ENCODE measurements at regions not wholly inside any gene's neighbourhood (a gene's known extent, or its start where the extent isn't known, plus 50 kb on each side); places are given as distances from the start of the nearest gene placed in this dataset.

DNA sequence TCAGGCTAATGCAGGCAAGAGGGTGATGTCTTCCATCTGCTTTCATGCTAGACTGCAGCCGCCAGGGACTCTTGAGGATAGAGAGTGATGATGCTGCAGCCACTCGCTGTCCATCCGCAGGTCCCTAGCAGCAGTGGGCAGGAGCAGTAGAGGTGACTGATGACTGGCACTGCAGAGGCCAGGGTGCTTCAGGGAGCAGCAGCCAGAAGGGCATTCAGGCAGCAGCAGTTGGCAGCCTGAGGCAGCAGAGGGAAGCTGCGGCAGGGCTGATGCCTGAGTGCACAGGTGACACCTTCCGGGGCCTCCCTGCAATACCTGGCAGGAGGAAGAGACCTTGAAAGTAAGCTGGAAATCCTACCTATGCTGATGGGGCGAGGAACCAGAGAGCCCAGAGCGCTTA, 214.2 kb downstream of the ICOS start:
- no peaks in the 10 kb centered on the region for H3K9me3 ChIP-seq (ENCODE audit: control insufficient read depth in 1 of 2, low read length in 2 of 2)
- POLR2A ChIA-PET (ENCODE audit: partially characterized antibody), result no interaction called here
- Mint-ChIP-seq H3K4me3 (no peak overlapping the region), H3K27ac (no peak overlapping the region), H3K27me3 (peaks cover 6 to 20% of the 10 kb centered on the region in 2 donors), H3K36me3 (no peaks in the 10 kb centered on the region), H3K4me1 (peaks cover 0 to 4% (median 4%) of the 10 kb centered on the region in 4 donors), H3K9me3 (no peaks in the 10 kb centered on the region)
- no peaks in the 10 kb centered on the region for H3K36me3 ChIP-seq (ENCODE audit: insufficient read depth, low read length)
- no peak overlapping the region for H3K4me3 ChIP-seq (ENCODE audit: low read length in 2 of 2)
- H3K4me1 ChIP-seq (ENCODE audit: insufficient read depth, low read length), result peaks cover 5% of the 10 kb centered on the region
- DNase-seq, result no peak
- H3K27ac ChIP-seq (ENCODE audit: low read depth, low read length), result no peak overlapping the region
- intact Hi-C loops (cut with micrococcal nuclease), result no loop called here
- CTCF ChIA-PET (ENCODE audit: partially characterized antibody), result interaction anchor here (0.9 to 2.7 kb wide), 3 partner anchors 8 to 26 kb away, joined by 3 to 11 read pairs (median 3); no protein-coding TSS in a partner anchor
- no peaks in the 10 kb centered on the region for H3K27me3 ChIP-seq (ENCODE audit: insufficient read depth, low read length)

DNA sequence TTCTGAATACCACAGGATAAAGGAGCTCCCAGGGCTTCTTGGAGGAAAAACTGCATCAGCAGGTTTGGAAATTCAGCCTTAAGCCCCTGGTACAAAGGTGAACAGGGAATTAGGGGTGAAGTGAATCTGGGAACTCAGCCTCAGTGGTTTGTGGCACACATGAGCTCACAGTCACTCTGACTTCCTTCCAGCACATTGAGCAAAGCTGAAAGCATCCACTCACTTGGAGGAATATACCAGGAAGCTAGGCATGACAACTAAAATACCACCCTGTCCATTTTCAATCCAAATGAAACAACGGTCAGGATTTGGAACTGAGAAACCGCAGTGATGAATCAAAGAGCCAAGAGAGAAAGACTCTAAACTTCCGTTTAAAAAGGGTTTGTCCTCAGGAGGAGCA, 216.1 kb downstream of the ICOS start:
- no peak overlapping the region for H3K4me3 ChIP-seq (ENCODE audit: low read length in 2 of 2)
- H3K9me3 ChIP-seq (ENCODE audit: control insufficient read depth in 1 of 2, low read length in 2 of 2), result no peaks in the 10 kb centered on the region
- Mint-ChIP-seq H3K4me3 (no peak overlapping the region), H3K27me3 (peaks cover 6 to 19% of the 10 kb centered on the region in 2 donors), H3K4me1 (no peaks in the 10 kb centered on the region), H3K36me3 (no peaks in the 10 kb centered on the region), H3K27ac (no peak overlapping the region), H3K9me3 (peaks cover 0 to 4% (median 0%) of the 10 kb centered on the region in 8 donors)
- H3K27me3 ChIP-seq (ENCODE audit: insufficient read depth, low read length), result no peaks in the 10 kb centered on the region
- ChIA-PET CTCF (ENCODE audit: partially characterized antibody) (interaction anchor here (1.8 to 1.9 kb wide), 2 partner anchors 25 to 28 kb away, joined by 4 to 9 read pairs; no protein-coding TSS in a partner anchor), POLR2A (ENCODE audit: partially characterized antibody) (no interaction called here)
- DNase-seq, result no peak
- H3K27ac ChIP-seq (ENCODE audit: low read depth, low read length), result no peak overlapping the region
- H3K4me1 ChIP-seq (ENCODE audit: insufficient read depth, low read length), result no peaks in the 10 kb centered on the region
- no peaks in the 10 kb centered on the region for H3K36me3 ChIP-seq (ENCODE audit: insufficient read depth, low read length)
- intact Hi-C loops (cut with micrococcal nuclease), result no loop called here

DNA sequence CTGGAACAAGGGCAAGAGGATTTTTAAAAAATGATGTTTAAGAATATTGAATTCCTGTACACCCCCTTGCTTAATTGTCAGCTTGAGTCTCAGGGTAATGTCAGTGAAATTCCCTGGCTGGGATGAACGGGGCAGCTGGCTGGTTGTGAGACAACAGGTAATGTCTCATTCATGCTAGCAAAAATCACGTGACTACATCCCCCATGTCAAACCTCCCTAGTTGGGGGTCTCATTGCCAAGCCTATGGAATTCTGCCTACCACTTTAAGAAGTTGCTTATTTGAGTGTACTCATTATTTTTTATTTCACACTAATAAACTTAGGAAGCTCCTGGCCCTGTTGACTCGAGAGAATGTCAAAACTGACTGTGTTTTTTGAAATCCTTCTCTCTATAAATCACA, 218.3 kb downstream of the ICOS start:
- Histone ChIP-seq H3K36me3 (ENCODE audit: insufficient read depth, low read length) (no peaks in the 10 kb centered on the region), H3K27ac (ENCODE audit: low read depth, low read length) (no peak overlapping the region), H3K9me3 (ENCODE audit: control insufficient read depth in 1 of 2, low read length in 2 of 2) (no peaks in the 10 kb centered on the region), H3K4me3 (ENCODE audit: low read length in 2 of 2) (no peak overlapping the region), H3K27me3 (ENCODE audit: insufficient read depth, low read length) (no peaks in the 10 kb centered on the region), H3K4me1 (ENCODE audit: insufficient read depth, low read length) (no peaks in the 10 kb centered on the region)
- no peak for DNase-seq
- Mint-ChIP-seq H3K4me1 (no peaks in the 10 kb centered on the region), H3K27me3 (peaks cover 9 to 11% of the 10 kb centered on the region in 2 donors), H3K36me3 (no peaks in the 10 kb centered on the region), H3K27ac (no peak overlapping the region), H3K4me3 (no peak overlapping the region), H3K9me3 (peaks cover 0 to 7% (median 0%) of the 10 kb centered on the region in 8 donors)
- POLR2A ChIA-PET (ENCODE audit: partially characterized antibody), result no interaction called here
- intact Hi-C loops (cut with micrococcal nuclease), result no loop called here
- CTCF ChIA-PET (ENCODE audit: partially characterized antibody), result interaction anchor here (1.4 kb wide), 1 partner anchor 9 kb away, joined by 4 read pairs; no protein-coding TSS in a partner anchor

DNA sequence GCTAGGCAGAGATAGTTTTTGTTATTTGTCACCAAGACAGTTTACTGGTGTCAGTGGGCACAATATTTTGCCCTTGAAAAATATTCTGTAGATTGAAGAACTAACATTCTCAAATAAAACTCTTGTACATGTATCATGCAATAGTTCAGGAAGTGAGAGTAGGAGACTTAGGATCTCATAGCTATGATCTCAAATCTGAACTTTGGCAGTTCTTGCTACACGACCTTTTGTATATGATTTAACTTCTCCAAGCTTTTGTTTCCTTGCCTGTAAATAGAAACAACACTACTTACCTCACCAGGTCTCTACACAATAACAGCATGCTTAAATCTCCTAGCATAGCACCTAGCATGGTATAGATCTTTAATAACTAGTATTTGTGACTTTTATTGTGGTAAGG, 219.9 kb downstream of the ICOS start:
- Histone ChIP-seq H3K4me3 (ENCODE audit: low read length in 2 of 2) (no peak overlapping the region), H3K27me3 (ENCODE audit: insufficient read depth, low read length) (no peaks in the 10 kb centered on the region), H3K4me1 (ENCODE audit: insufficient read depth, low read length) (no peaks in the 10 kb centered on the region), H3K27ac (ENCODE audit: low read depth, low read length) (no peak overlapping the region), H3K9me3 (ENCODE audit: control insufficient read depth in 1 of 2, low read length in 2 of 2) (no peaks in the 10 kb centered on the region), H3K36me3 (ENCODE audit: insufficient read depth, low read length) (no peaks in the 10 kb centered on the region)
- DNase-seq, result no peak
- ChIA-PET POLR2A (ENCODE audit: partially characterized antibody) (no interaction called here), CTCF (ENCODE audit: partially characterized antibody) (no interaction called here)
- intact Hi-C loops (cut with micrococcal nuclease), result no loop called here
- Mint-ChIP-seq H3K4me1 (no peaks in the 10 kb centered on the region), H3K27me3 (peaks cover 9 to 10% of the 10 kb centered on the region in 2 donors), H3K27ac (no peak overlapping the region), H3K36me3 (no peaks in the 10 kb centered on the region), H3K9me3 (peaks cover 0 to 7% (median 0%) of the 10 kb centered on the region in 8 donors), H3K4me3 (no peak overlapping the region)

DNA sequence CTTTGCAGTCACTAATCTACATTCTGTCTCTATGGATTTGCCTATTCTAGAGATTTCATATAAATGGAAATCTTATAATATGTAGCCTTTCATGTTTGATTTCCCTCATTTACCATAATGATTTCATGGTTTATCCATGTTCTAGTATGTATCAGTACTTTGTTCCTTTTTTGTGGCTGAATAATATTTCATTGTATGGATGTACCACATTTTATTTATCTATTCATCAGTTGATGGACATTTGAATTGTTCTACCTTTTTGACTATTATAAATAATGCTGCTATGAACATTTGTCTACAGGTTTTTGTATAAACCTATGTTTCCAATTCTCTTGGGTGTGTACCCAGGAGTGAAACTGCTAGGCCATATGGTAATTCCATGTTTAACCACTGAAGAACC, 221.1 kb downstream of the ICOS start:
- no peak for DNase-seq
- Mint-ChIP-seq H3K4me1 (no peaks in the 10 kb centered on the region), H3K27ac (no peak overlapping the region), H3K9me3 (peaks cover 0 to 7% (median 0%) of the 10 kb centered on the region in 8 donors), H3K27me3 (peaks cover 8 to 10% of the 10 kb centered on the region in 2 donors), H3K4me3 (no peak overlapping the region), H3K36me3 (no peaks in the 10 kb centered on the region)
- no peaks in the 10 kb centered on the region for H3K4me1 ChIP-seq (ENCODE audit: insufficient read depth, low read length)
- H3K27me3 ChIP-seq (ENCODE audit: insufficient read depth, low read length), result no peaks in the 10 kb centered on the region
- intact Hi-C loops (cut with micrococcal nuclease), result no loop called here
- POLR2A ChIA-PET (ENCODE audit: partially characterized antibody), result no interaction called here
- no peak overlapping the region for H3K4me3 ChIP-seq (ENCODE audit: low read length in 2 of 2)
- H3K9me3 ChIP-seq (ENCODE audit: control insufficient read depth in 1 of 2, low read length in 2 of 2), result no peaks in the 10 kb centered on the region
- CTCF ChIA-PET (ENCODE audit: partially characterized antibody), result no interaction called here
- no peaks in the 10 kb centered on the region for H3K36me3 ChIP-seq (ENCODE audit: insufficient read depth, low read length)
- no peak overlapping the region for H3K27ac ChIP-seq (ENCODE audit: low read depth, low read length)

DNA sequence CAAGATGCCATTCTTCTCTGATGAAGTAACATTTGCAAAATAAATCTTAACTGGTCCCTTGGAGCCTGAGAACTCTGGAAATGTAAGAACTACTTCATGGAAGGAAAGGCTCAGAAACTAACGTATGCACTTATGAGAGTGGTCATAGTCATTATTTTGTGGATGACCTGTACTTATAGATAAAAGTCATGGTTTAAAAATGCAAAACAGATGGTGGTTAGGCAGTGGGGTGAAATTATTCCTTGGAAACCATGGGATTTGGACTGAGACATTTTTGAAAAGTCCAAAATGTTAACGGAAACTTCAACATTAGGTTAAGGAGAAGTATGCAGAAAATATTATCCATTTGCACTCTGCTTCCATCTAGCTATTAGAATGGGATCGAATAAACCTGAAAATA, 223.0 kb downstream of the ICOS start:
- Histone ChIP-seq H3K27ac (ENCODE audit: low read depth, low read length) (no peak overlapping the region), H3K36me3 (ENCODE audit: insufficient read depth, low read length) (no peaks in the 10 kb centered on the region), H3K27me3 (ENCODE audit: insufficient read depth, low read length) (no peaks in the 10 kb centered on the region), H3K4me1 (ENCODE audit: insufficient read depth, low read length) (no peaks in the 10 kb centered on the region), H3K9me3 (ENCODE audit: control insufficient read depth in 1 of 2, low read length in 2 of 2) (no peaks in the 10 kb centered on the region), H3K4me3 (ENCODE audit: low read length in 2 of 2) (no peak overlapping the region)
- no peak overlapping the region for H3K4me3 Mint-ChIP-seq
- ChIA-PET POLR2A (ENCODE audit: partially characterized antibody) (interaction anchor here (0.6 kb wide), 1 partner anchor 573 kb away, joined by 4 read pairs; no protein-coding TSS in a partner anchor), CTCF (ENCODE audit: partially characterized antibody) (interaction anchor here (1.3 to 4.4 kb wide), 4 partner anchors 10 to 87 kb away, joined by 3 to 28 read pairs (median 8); no protein-coding TSS in a partner anchor)
- H3K9me3 Mint-ChIP-seq, result peaks cover 0 to 11% (median 0%) of the 10 kb centered on the region in 8 donors
- no peak overlapping the region for H3K27ac Mint-ChIP-seq
- H3K27me3 Mint-ChIP-seq, result peaks cover 8 to 10% of the 10 kb centered on the region in 2 donors
- DNase-seq, result no peak
- no peaks in the 10 kb centered on the region for H3K4me1 Mint-ChIP-seq
- intact Hi-C loops (cut with micrococcal nuclease), result no loop called here
- H3K36me3 Mint-ChIP-seq, result no peaks in the 10 kb centered on the region

DNA sequence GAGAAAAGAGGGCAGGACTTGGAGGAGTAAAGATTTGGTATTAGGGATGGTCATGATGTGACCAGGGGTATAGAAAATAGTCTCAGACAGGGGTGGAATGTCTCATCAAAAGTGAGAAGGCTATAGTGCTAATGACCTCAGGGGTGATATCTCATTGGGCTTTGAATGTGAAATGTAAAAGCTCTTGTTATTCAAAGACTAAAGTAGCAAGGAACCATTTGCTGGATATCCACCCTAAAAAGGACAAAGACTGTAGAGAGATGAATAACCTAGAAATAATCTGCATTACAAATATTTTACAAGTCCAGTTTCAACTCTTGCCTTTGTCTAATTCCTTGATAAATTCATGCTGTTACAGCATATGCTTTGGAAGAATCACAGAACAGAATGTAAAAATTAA, 224.4 kb downstream of the ICOS start:
- H3K36me3 ChIP-seq (ENCODE audit: insufficient read depth, low read length), result no peaks in the 10 kb centered on the region
- POLR2A ChIA-PET (ENCODE audit: partially characterized antibody), result no interaction called here
- no peak overlapping the region for H3K27ac Mint-ChIP-seq
- H3K36me3 Mint-ChIP-seq, result no peaks in the 10 kb centered on the region
- peaks cover 0 to 11% (median 0%) of the 10 kb centered on the region in 8 donors for H3K9me3 Mint-ChIP-seq
- no peak overlapping the region for H3K27ac ChIP-seq (ENCODE audit: low read depth, low read length)
- H3K4me1 Mint-ChIP-seq, result no peaks in the 10 kb centered on the region
- intact Hi-C loops (cut with micrococcal nuclease), result no loop called here
- no peaks in the 10 kb centered on the region for H3K27me3 ChIP-seq (ENCODE audit: insufficient read depth, low read length)
- no peaks in the 10 kb centered on the region for H3K4me1 ChIP-seq (ENCODE audit: insufficient read depth, low read length)
- H3K4me3 ChIP-seq (ENCODE audit: low read length in 2 of 2), result no peak overlapping the region
- peaks cover 8 to 10% of the 10 kb centered on the region in 2 donors for H3K27me3 Mint-ChIP-seq
- no peaks in the 10 kb centered on the region for H3K9me3 ChIP-seq (ENCODE audit: control insufficient read depth in 1 of 2, low read length in 2 of 2)
- DNase-seq, result no peak
- H3K4me3 Mint-ChIP-seq, result no peak overlapping the region
- CTCF ChIA-PET (ENCODE audit: partially characterized antibody), result interaction anchor here (1.2 to 4.4 kb wide), 4 partner anchors 8 to 19 kb away, joined by 3 to 28 read pairs (median 8); no protein-coding TSS in a partner anchor

Data from CD4-positive, alpha-beta memory T cell (primary cell).